HepG2 (cell line): ENCODE measurements at regions not wholly inside any gene's neighbourhood (a gene's known extent, or its start where the extent isn't known, plus 50 kb on each side); places are given as distances from the start of the nearest gene placed in this dataset.

Experiments used
- ATAC-seq: fragments of 200-7000 bp; cut with Tn5 transposase; 3 replicates; pipeline ENCODE4 v1.9.1; 2020; ENCODE audit warnings: mild to moderate bottlenecking, moderate library complexity
- BruUV-seq: library from RNA; stranded (reverse); fragments of 400-500 nt; replicated peaks from 2 replicates; lab custom pipeline; 2021; lab: Mats Ljungman, UMichigan
- CTCF ChIA-PET: fragments of 300-600 bp; formaldehyde crosslinking; extraction: SDS; loops from one replicate; lab custom pipeline; 2021; ENCODE audit warnings: low total read pairs, inconsistent platforms, low intra/inter-chr PET ratio; lab: Yijun Ruan, JAX
- POLR2A ChIA-PET: fragments of 350-600 bp; sonication (Branson Sonifier 250); formaldehyde crosslinking; loops from one replicate; lab custom pipeline; 2020; ENCODE audit warnings: antibody characterized with exemption, inconsistent platforms; lab: Yijun Ruan, JAX
- DNase-seq: peaks from one replicate; pipeline ENCODE4 v3.0.0-alpha.2; 2015; ENCODE audit warnings: low spot score
- FAIRE-seq: peaks from 3 replicates; lab custom pipeline; 2011; peaks lifted over from hg19 to GRCh38; lab: Jason Lieb, UNC
- H2AFZ ChIP-seq: one replicate; pipeline ENCODE4 v1.6.1; 2011; ENCODE audit warnings: low read length, inconsistent platforms
- H3K27ac ChIP-seq: fragments of 300-600 bp; 3 replicates; pipeline ENCODE4 v1.8.0; 2011; ENCODE audit warnings: mixed run types, mild to moderate bottlenecking, mixed read lengths, low read length, inconsistent platforms; ENCODE audit not compliant: insufficient read depth; ENCODE audit errors: extremely low read length
- H3K27me3 ChIP-seq, 2 experiments: fragments of 200-600 bp in 1 of 2; 2 replicates in 1 of 2; 3 replicates in 1 of 2; pipeline versions ENCODE4 v1.6.0 to v1.8.0; 2011; ENCODE audit warnings: low read length in 2 of 2, mild to moderate bottlenecking in 2 of 2, moderate library complexity in 2 of 2, inconsistent platforms in 1 of 2; ENCODE audit not compliant: insufficient read depth in 2 of 2, control insufficient read depth in 1 of 2
- H3K36me3 ChIP-seq, 2 experiments: fragments of 200-600 bp in 1 of 2; replicated peaks in 1 of 2; 2 replicates in 1 of 2; 3 replicates in 1 of 2; pipeline versions ENCODE4 v1.5.1 to v1.8.0; 2011; ENCODE audit warnings: low read length in 2 of 2, inconsistent platforms in 1 of 2; ENCODE audit not compliant: insufficient read depth in 2 of 2, control insufficient read depth in 1 of 2
- H3K4me1 ChIP-seq: 2 replicates; pipeline ENCODE4 v1.5.1; 2012; ENCODE audit warnings: low read length, inconsistent platforms; ENCODE audit not compliant: insufficient read depth
- H3K4me2 ChIP-seq: 2 replicates; pipeline ENCODE4 v1.6.0; 2011; ENCODE audit warnings: low read depth, low read length, inconsistent platforms
- H3K4me3 ChIP-seq, 3 experiments: fragments of 200-600 bp in 1 of 3; sonication (generic), shearing (Covaris generic) in 1 of 3; replicated peaks in 1 of 3; 2 replicates each; pipeline ENCODE4 v1.5.1; 2011 to 2016; ENCODE audit warnings: low read length in 3 of 3, inconsistent platforms in 2 of 3, low read depth in 2 of 3, mild to moderate bottlenecking in 2 of 3, control low read depth in 1 of 3, mixed read lengths in 1 of 3; ENCODE audit not compliant: insufficient read depth in 1 of 3
- H3K79me2 ChIP-seq: one replicate; pipeline ENCODE4 v1.6.1; 2011; ENCODE audit warnings: low read length, inconsistent platforms; ENCODE audit not compliant: insufficient read depth
- H3K9ac ChIP-seq: 2 replicates; pipeline ENCODE4 v1.6.0; 2011; ENCODE audit warnings: mild to moderate bottlenecking, low read depth, low read length, inconsistent platforms; ENCODE audit not compliant: insufficient read depth
- H3K9me3 ChIP-seq: 2 replicates; pipeline ENCODE4 v1.5.1; 2012; ENCODE audit warnings: mild to moderate bottlenecking, low read length
- H4K20me1 ChIP-seq: 2 replicates; pipeline ENCODE4 v1.6.0; 2011; ENCODE audit warnings: inconsistent platforms, mild to moderate bottlenecking, low read length, moderate library complexity; ENCODE audit not compliant: insufficient read depth
- ESRRA ChIP-seq: sonication (generic); formaldehyde crosslinking; IDR thresholded peaks from 2 replicates; pipeline ENCODE4 v1.5.1; 2020; ENCODE audit warnings: mild to moderate bottlenecking, low read depth, missing genetic modification reagents
- MAZ ChIP-seq, 2 experiments: sonication (generic) in 1 of 2; formaldehyde crosslinking in 1 of 2; IDR thresholded peaks; 2 replicates each; pipeline versions ENCODE4 v1.5.0 to v1.6.1; 2012 to 2020; ENCODE audit warnings: low read depth in 2 of 2, mild to moderate bottlenecking in 2 of 2, borderline replicate concordance in 1 of 2, improper control_type of control experiment in 1 of 2, low read length in 1 of 2, missing genetic modification reagents in 1 of 2, moderate library complexity in 1 of 2
- NFAT5 ChIP-seq: sonication (generic); formaldehyde crosslinking; IDR thresholded peaks from 2 replicates; pipeline ENCODE4 v1.4.0; 2020; ENCODE audit warnings: missing genetic modification reagents
- RBM39 ChIP-seq: fragments of 200-400 bp; formaldehyde crosslinking; IDR thresholded peaks from one replicate; pipeline ENCODE4 v1.6.1; 2018; ENCODE audit warnings: antibody characterized with exemption, mild to moderate bottlenecking, low read depth, low read length; ENCODE audit not compliant: poor library complexity, severe bottlenecking
- RELA ChIP-seq: sonication (generic); formaldehyde crosslinking; IDR thresholded peaks from 2 replicates; pipeline ENCODE4 v1.4.0; 2020; ENCODE audit warnings: missing genetic modification reagents
- ZFP62 ChIP-seq: sonication (generic); formaldehyde crosslinking; IDR thresholded peaks from 2 replicates; pipeline ENCODE4 v1.4.0; 2020; ENCODE audit warnings: missing genetic modification reagents
- ZKSCAN8 ChIP-seq: IDR thresholded peaks from 2 replicates; pipeline ENCODE4 v1.6.1; 2016; ENCODE audit warnings: borderline replicate concordance, missing genetic modification reagents, missing compliant biosample characterization
- ZMYM4 ChIP-seq: sonication (generic); formaldehyde crosslinking; IDR thresholded peaks from 2 replicates; pipeline ENCODE4 v1.8.1; 2023; ENCODE audit warnings: mild to moderate bottlenecking, missing genetic modification reagents
- ZNF205 ChIP-seq: IDR thresholded peaks from 2 replicates; pipeline ENCODE4 v1.6.1; 2018; ENCODE audit warnings: missing biosample characterization, missing genetic modification reagents
- ZNF549 ChIP-seq: sonication (generic); formaldehyde crosslinking; IDR thresholded peaks from 2 replicates; pipeline ENCODE4 v1.5.0; 2020; ENCODE audit warnings: missing genetic modification reagents
- ZNF550 ChIP-seq: sonication (generic); formaldehyde crosslinking; IDR thresholded peaks from 2 replicates; pipeline ENCODE4 v1.4.0; 2020; ENCODE audit warnings: mild to moderate bottlenecking, missing genetic modification reagents, borderline replicate concordance
- ZNF616 ChIP-seq: sonication (generic); formaldehyde crosslinking; IDR thresholded peaks from 2 replicates; pipeline ENCODE4 v1.5.0; 2020; ENCODE audit warnings: low read depth, mild to moderate bottlenecking, missing genetic modification reagents
- ZNF746 ChIP-seq: sonication (generic); formaldehyde crosslinking; IDR thresholded peaks from 2 replicates; pipeline ENCODE4 v1.8.0; 2022; ENCODE audit warnings: mild to moderate bottlenecking, missing genetic modification reagents
- ZNF891 ChIP-seq: sonication (generic); formaldehyde crosslinking; IDR thresholded peaks from 2 replicates; pipeline ENCODE4 v1.5.0; 2020; ENCODE audit warnings: mild to moderate bottlenecking, missing genetic modification reagents
- WGBS: methylation state at CpG from one replicate; pipeline ENCODE4 v1.1.6; 2017; ENCODE audit warnings: low lambda C conversion rate; 5-methylcytosine and 5-hydroxymethylcytosine counted together
- in situ Hi-C: cut with HindIII; loops from 2 replicates; pipeline ENCODE4 v1.10.0; 2017; ENCODE audit warnings: low pct_unique_long_range_greater_than_20kb; ENCODE audit not compliant: extremely low pct_ligation_motif_present
- intact Hi-C: fragments of 100-400 bp; cut with micrococcal nuclease; formaldehyde crosslinking; loops from one replicate; pipeline ENCODE4 v1.10.0; 2022; ENCODE audit not compliant: unreplicated experiment
- TF ChIP-seq, protein P1 (sequence below): sonication (generic); formaldehyde crosslinking; IDR thresholded peaks from 2 replicates; pipeline ENCODE4 v1.4.0; 2020; ENCODE audit warnings: low read depth, mild to moderate bottlenecking, missing genetic modification reagents

- no peak for DNase-seq
- TF ChIP-seq RELA (no peak), RBM39 (no peak), ZNF550 (CRISPR knock-in tag) (no peak), ZKSCAN8 (CRISPR knock-in tag) (no peak), ZNF891 (CRISPR knock-in tag) (no peak), ZNF205 (CRISPR knock-in tag) (no peak), ZNF549 (no peak), ESRRA (no peak), ZFP62 (CRISPR knock-in tag) (no peak), ZMYM4 (no peak), MAZ (IDR thresholded peaks at IDR 0.05; ENCODE audit: borderline replicate concordance, low read depth, low read length) (no peak), MAZ (CRISPR knock-in tag; IDR thresholded peaks at IDR 0.05; ENCODE audit: low read depth) (no peak), ZNF746 (CRISPR knock-in tag) (no peak), ZNF616 (CRISPR knock-in tag) (no peak), NFAT5 (CRISPR knock-in tag) (no peak)
- TF ChIP-seq, protein P1, sequence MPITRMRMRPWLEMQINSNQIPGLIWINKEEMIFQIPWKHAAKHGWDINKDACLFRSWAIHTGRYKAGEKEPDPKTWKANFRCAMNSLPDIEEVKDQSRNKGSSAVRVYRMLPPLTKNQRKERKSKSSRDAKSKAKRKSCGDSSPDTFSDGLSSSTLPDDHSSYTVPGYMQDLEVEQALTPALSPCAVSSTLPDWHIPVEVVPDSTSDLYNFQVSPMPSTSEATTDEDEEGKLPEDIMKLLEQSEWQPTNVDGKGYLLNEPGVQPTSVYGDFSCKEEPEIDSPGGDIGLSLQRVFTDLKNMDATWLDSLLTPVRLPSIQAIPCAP (CRISPR knock-in tag), result no peak
- H2AFZ ChIP-seq, result no peak overlapping the region
- in situ Hi-C loops, result no loop called here
- no peaks in the 10 kb centered on the region for H3K4me1 ChIP-seq
- H3K27me3 ChIP-seq, result 0 out of 5 replicates have a peak, but pooled peaks cover 0 to 2% of the 10 kb centered on the region in 2 experiments
- no peaks in the 10 kb centered on the region for H4K20me1 ChIP-seq
- ChIA-PET CTCF (no interaction called here), POLR2A (no interaction called here)
- no peak for ATAC-seq
- no TSS peak for BruUV-seq
- FAIRE-seq, result no peak
- no peak overlapping the region for H3K9ac ChIP-seq
- intact Hi-C loops, result no loop called here
- WGBS, result 17% methylated on average over 1 of the region's 1 CpG
- no peak overlapping the region for H3K4me3 ChIP-seq
- no peak overlapping the region for H3K27ac ChIP-seq
- no peaks in the 10 kb centered on the region for H3K9me3 ChIP-seq
- H3K79me2 ChIP-seq, result no peaks in the 10 kb centered on the region
- H3K36me3 ChIP-seq, result no peaks in the 10 kb centered on the region
- H3K4me2 ChIP-seq, result no peak overlapping the region
Measured at GRCh38 chr2:37558623-37559022, 112.8 kb downstream of the CDC42EP3 start.
